ENCODE measurements at regions not wholly inside any gene's neighbourhood (a gene's known extent, or its start where the extent isn't known, plus 50 kb on each side); places are given as distances from the start of the nearest gene placed in this dataset.

DNA sequence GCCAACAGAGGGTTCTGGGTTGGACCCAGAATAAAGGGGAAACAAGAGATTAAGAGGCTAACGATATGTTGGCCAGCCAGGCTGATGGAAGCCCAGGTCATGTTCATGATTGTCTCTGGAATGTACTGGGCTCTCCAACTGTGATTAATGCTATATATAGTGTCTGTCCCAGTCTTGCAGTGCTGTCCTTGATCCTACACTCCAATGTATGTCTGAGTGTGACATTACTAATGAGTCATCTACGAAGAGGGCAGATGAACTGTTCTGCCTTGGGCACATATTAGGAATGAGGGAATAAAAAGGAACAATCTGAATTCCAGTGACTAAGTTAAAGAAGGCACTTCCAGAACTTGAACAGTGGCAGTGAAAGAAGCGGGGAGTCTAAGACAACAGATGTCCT is 142.1 kb downstream of the PDGFRA start:
- TF ChIP-seq, protein P1, sequence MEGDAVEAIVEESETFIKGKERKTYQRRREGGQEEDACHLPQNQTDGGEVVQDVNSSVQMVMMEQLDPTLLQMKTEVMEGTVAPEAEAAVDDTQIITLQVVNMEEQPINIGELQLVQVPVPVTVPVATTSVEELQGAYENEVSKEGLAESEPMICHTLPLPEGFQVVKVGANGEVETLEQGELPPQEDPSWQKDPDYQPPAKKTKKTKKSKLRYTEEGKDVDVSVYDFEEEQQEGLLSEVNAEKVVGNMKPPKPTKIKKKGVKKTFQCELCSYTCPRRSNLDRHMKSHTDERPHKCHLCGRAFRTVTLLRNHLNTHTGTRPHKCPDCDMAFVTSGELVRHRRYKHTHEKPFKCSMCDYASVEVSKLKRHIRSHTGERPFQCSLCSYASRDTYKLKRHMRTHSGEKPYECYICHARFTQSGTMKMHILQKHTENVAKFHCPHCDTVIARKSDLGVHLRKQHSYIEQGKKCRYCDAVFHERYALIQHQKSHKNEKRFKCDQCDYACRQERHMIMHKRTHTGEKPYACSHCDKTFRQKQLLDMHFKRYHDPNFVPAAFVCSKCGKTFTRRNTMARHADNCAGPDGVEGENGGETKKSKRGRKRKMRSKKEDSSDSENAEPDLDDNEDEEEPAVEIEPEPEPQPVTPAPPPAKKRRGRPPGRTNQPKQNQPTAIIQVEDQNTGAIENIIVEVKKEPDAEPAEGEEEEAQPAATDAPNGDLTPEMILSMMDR (IDR thresholded peaks at IDR 0.05): no peak
- TF ChIP-seq EZH2 (IDR thresholded peaks at IDR 0.05; ENCODE audit: borderline replicate concordance, insufficient read depth, low read depth, low read length, poor library complexity, severe bottlenecking): no peak

All from B cell (primary cell).